Colon (tissue), 2 donors: ENCODE measurements at regions not wholly inside any gene's neighbourhood (a gene's known extent, or its start where the extent isn't known, plus 50 kb on each side); places are given as distances from the start of the nearest gene placed in this dataset.

ENCODE experiments used
- FAIRE-seq: peaks from 2 replicates; lab custom pipeline; 2012; peaks lifted over from hg19 to GRCh38; lab: Jason Lieb, UNC
- donor health status: control.
- donor health status: control.

DNA sequence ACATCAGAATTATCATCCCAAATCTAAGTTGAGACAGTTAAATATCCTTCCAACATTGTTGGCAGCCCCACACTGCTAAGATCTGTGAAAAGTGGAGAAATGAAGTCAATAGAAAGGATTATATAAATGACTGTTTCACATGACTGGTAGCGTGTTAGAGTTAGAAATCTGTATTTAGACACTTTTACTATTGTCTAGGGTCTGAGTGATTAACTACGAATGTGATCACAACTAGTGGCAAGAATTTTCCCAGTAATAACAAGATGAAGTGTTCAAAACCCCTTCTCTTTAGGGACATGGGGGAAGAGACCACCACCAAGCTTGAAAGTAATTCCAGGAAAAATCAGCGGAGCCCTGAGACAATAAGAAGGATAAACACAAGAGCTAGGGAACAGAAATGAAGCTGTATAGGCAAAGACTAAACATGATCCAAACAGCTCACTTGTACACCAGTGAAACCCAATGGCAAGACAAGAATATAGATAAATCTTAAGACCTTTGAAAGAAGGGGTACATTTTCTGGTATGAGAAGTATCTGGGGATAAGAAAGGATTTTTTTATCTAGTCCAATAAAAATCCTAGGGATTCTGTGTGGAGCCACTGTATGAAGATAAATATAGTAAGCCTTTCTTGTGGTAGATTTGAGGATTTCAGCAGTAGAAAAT is 646.6 kb upstream of the USP24 start:
- no peak for FAIRE-seq

DNA sequence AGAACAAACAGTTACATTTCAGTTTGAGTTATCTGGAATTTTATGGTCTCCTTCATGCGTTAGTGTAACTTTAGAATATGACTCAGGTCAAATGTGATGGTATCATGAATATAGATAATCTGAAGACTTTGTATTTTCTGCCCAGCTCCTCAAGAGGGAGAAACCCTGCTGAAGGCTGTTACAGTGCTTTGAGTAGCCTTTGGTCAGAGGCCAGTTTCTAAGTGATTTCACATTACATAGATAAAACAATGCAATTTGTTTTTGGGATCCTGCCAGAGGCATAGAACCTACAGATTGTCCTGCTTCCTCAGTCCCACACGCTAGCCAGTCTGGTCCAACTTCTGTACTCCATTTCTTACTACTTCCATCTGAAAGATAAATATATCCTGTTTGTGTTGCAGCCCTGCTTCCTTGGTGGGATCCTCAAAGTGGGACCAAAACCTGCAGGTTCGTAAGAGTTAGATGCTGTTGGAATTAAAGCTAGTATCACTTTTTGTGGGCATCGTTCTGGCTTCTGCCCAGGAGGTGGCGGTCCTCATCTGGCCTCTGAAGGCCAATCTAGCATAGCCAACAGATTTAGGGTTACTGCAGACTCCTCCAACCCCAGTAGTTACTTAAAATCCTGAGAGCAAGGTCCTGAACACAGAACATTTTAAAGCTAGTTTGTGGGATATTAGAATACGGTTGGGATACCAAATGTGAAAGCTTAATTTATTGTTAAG is 645.8 kb upstream of the USP24 start:
- no peak for FAIRE-seq

DNA sequence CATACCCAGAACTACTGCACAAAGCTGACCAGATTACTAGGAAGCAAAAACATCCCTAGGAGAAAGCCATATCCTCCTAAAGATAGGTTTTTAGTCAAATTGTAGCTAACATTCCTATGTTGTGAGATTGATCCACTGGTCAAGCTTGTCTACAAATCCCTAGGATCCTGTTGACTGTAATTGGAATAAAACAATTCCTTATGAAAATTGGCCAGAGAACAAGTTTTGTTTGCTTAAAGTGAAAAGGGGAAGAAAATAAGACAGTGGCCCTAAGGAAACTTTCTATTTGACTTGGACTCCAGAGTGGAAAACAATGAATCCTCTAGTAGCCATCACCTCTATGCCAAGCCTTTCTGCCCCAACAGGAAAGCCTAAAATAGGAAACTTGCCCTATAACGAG is 645.2 kb upstream of the USP24 start:
- no peak for FAIRE-seq

- FAIRE-seq, result no peak
These were observed 639.7 kb upstream of the USP24 start for GRCh38 chr1:55854911-55855310.

GRCh38 chr1:55848906-55849305 is 633.7 kb upstream of the USP24 start:
- FAIRE-seq, result no peak

GRCh38 chr1:55846051-55846450 is 630.9 kb upstream of the USP24 start:
- FAIRE-seq, result no peak

- no peak for FAIRE-seq
These were observed 629.2 kb upstream of the USP24 start for GRCh38 chr1:55844322-55844721.

GRCh38 chr1:55839626-55840025 is 624.5 kb upstream of the USP24 start:
- FAIRE-seq, result no peak

- FAIRE-seq, result no peak
These were observed 624.1 kb upstream of the USP24 start for GRCh38 chr1:55839221-55839620.

- FAIRE-seq, result no peak
These were observed 620.9 kb upstream of the USP24 start for GRCh38 chr1:55836086-55836485.

- FAIRE-seq, result no peak
These were observed 618.4 kb upstream of the USP24 start for GRCh38 chr1:55833529-55834091.

GRCh38 chr1:55831759-55832158 is 616.6 kb upstream of the USP24 start:
- no peak for FAIRE-seq

- FAIRE-seq, result no peak
These were observed 612.9 kb upstream of the USP24 start for GRCh38 chr1:55828044-55828443.

- no peak for FAIRE-seq
These were observed 612.2 kb upstream of the USP24 start for GRCh38 chr1:55827350-55827749.

DNA sequence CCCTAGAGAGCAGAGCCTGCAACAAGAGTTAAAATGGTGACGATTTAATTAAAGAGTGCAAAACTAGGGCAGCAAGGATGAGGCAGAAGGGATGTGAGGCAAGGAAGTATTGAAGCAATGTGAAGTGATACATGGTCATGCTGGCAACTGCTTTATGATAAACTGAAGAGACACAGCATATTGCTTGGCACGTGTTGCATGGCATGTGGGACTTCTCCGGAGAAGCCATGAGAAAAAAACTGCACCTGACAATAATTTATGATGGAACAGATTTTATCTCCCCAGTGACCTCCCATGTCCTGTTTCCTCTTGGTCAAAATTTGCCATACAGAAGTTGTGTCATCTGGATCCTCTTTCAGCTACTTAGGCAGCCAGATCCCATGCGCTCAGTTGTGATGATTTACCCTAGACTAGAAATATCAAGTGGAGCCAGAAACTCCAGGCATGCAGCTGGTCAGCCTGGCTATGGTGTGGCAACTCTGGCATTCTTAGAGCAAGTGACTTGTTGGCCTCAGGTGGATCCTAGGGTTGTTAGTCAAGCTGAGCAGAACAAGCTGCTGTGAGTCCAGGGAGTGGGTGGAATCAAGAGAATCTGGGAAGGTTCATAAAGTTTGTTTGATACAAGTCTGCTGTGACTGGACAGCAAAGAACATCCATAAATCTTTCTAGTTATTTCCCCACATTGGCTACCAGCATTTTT is 611.4 kb upstream of the USP24 start:
- FAIRE-seq, result no peak

DNA sequence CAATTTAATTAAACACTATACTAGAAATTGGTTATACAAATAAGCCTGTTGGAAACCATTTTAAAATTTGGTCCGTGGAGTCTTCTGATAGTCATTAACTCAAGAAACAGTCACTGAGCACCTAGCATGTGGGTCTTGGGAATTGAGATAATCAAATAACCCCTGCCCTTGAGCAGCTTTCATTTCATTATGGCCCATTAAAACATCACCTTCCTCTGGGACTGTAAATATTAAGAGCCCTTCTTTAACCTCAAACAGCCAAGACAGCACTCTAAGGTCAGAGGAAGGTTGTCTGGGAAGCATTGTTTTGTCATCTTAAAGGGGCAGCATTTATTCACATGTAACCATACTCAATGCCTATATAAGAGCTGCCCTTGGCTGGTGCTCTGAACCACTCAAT is 610.3 kb upstream of the USP24 start:
- no peak for FAIRE-seq

DNA sequence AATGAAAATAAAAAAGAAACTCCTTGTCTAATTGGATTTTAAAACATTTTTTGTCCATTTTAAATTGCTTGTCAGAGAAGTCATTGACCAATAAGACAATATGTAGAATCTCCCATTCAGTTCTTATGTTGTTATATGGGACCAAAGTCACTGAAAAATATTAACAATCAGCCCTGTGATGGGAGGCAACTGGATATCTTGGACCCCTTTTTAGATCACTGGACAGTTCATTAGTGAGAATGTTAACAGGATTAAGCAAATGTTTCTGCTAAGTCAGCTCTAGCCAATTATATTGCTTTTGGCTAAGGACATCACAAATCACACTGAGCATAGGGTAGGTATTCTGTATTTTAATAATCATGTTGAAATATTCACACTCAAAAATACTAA is 609.1 kb upstream of the USP24 start:
- FAIRE-seq, result no peak

DNA sequence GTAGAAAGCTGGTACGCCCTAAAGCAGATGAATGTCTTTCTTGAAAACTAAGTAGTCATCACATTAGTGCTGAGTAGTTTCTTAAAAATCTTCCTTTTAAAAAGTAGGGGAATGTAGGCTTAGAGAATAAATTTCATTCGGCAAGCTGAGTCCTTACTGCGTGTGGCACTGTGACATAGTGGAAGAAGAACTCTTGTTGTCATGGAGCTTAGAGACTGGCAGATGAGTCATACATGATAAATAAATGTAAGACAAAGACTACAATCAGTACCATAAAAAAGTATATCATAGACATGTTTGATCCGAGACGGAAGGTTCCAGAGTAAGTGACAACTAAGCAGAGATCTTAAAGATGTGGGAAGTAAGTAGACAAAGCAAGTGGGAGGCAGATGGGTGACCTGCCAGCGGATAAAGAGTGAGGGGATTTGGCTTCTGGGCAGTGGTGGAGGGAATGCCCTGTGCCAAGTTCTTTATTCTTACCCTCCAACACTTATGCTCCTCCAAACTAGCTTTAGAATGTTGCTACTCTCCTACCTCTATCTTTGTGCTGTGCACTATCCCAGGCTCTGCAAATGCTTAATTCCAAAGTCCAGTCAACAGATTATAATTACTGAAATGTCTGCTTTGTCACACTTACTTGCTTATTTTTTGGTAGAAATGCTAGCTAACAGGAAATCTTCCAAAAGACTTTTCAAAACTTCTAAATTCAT is 608.5 kb upstream of the USP24 start:
- no peak for FAIRE-seq

- no peak for FAIRE-seq
These were observed 607.7 kb upstream of the USP24 start for GRCh38 chr1:55822891-55823290.

DNA sequence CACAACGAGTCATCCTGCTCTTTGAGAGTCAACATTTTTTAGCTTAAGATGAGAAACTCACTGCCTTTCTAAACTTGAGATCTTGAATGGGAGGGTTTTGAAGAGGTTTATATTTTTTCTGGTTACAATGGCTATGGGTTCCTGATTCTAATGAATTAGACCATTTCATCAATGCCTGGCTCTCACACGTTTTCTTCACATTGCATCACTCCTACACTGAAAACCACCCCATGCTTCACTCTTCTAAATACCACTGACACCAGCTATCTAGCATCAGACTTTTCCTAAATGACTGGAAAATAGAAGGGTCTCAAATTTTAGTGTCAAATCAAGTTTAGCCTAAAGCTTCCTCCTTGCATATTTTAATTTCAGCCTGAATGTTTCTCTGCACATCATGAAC is 606.1 kb upstream of the USP24 start:
- no peak for FAIRE-seq

DNA sequence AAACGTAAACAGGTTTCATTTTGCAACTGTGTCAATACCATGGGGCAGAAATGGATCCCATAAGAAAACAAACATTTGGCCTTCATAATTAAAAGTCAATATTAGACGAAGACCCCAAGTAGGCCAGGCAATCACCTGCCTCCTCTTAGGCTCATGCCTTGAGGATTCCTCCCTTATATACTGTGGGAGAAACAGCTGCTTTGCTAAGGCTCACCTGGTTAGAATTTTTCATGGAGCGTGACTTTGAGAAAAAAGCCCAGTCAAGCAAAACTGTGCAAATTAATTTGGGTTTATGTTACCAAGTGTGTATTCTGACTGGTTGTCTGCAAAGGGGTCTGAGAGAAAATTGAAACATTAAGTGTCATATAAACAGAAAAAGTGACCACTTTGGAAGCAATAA is 605.3 kb upstream of the USP24 start:
- no peak for FAIRE-seq

DNA sequence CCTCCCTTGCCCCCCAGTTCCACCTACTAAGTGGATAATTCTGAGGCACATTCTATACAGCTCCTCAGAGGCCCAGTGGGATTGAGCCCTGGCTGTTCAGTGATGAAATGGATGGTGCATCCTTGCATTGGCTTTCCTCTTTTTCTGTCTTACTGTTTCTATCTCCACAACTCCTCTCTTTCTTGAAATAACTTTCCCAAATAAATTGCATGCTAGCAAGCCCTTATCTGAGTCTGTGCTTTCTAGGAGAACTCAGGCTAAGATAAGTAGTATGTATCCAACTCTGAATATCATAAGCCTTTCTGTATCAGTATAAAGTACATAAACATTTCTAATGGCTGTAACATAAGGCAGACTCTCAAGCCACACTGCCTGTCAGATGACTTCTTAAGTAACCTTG is 603.8 kb upstream of the USP24 start:
- FAIRE-seq, result no peak
